ENCODE measurements at regions not wholly inside any gene's neighbourhood (a gene's known extent, or its start where the extent isn't known, plus 50 kb on each side); places are given as distances from the start of the nearest gene placed in this dataset.

GRCh38 chr4:56286763-56287162 lies 100.5 kb downstream of the AASDH start:
- ChIA-PET CTCF (interaction anchor here (0.7 kb wide), 2 partner anchors 21 to 34 kb away, joined by 3 read pairs; no protein-coding TSS in a partner anchor), POLR2A (no interaction called here)
- H3K9me3 Mint-ChIP-seq = no peaks in the 10 kb centered on the region
- H3K27me3 Mint-ChIP-seq = peaks cover 3% of the 10 kb centered on the region
- no peak for DNase-seq
- no peaks in the 10 kb centered on the region for H3K36me3 Mint-ChIP-seq (ENCODE audit: low read depth)
- no peak overlapping the region for H3K27ac Mint-ChIP-seq
- H3K4me1 Mint-ChIP-seq = peaks cover 10% of the 10 kb centered on the region
- H3K4me3 Mint-ChIP-seq = no peak overlapping the region

- POLR2A ChIA-PET = no interaction called here
- no peak for DNase-seq
- Mint-ChIP-seq H3K27ac (no peak overlapping the region), H3K27me3 (peaks cover 2% of the 10 kb centered on the region), H3K4me3 (no peak overlapping the region), H3K4me1 (no peaks in the 10 kb centered on the region), H3K9me3 (no peaks in the 10 kb centered on the region), H3K36me3 (ENCODE audit: low read depth) (no peaks in the 10 kb centered on the region)
- CTCF ChIA-PET = interaction anchor here (0.5 kb wide), 1 partner anchor 16 kb away, joined by 3 read pairs; no protein-coding TSS in a partner anchor
These were observed 103.9 kb downstream of the AASDH start for GRCh38 chr4:56283375-56283774.

GRCh38 chr4:56282004-56282403 lies 105.3 kb downstream of the AASDH start:
- H3K27me3 Mint-ChIP-seq = peaks cover 2% of the 10 kb centered on the region
- no peaks in the 10 kb centered on the region for H3K36me3 Mint-ChIP-seq (ENCODE audit: low read depth)
- no peak overlapping the region for H3K4me3 Mint-ChIP-seq
- H3K4me1 Mint-ChIP-seq = no peaks in the 10 kb centered on the region
- H3K27ac Mint-ChIP-seq = no peak overlapping the region
- ChIA-PET POLR2A (no interaction called here), CTCF (interaction anchor here (0.5 kb wide), 1 partner anchor 1192 kb away, joined by 4 read pairs; no protein-coding TSS in a partner anchor)
- DNase-seq = no peak
- no peaks in the 10 kb centered on the region for H3K9me3 Mint-ChIP-seq

GRCh38 chr4:56276547-56276946 lies 110.7 kb downstream of the AASDH start:
- DNase-seq = no peak
- no peak overlapping the region for H3K4me3 Mint-ChIP-seq
- H3K27ac Mint-ChIP-seq = no peak overlapping the region
- H3K36me3 Mint-ChIP-seq (ENCODE audit: low read depth) = no peaks in the 10 kb centered on the region
- no peaks in the 10 kb centered on the region for H3K9me3 Mint-ChIP-seq
- H3K27me3 Mint-ChIP-seq = peaks cover 18% of the 10 kb centered on the region
- ChIA-PET CTCF (no interaction called here), POLR2A (no interaction called here)
- H3K4me1 Mint-ChIP-seq = no peaks in the 10 kb centered on the region

- H3K4me3 Mint-ChIP-seq = no peak overlapping the region
- H3K27ac Mint-ChIP-seq = no peak overlapping the region
- no peaks in the 10 kb centered on the region for H3K36me3 Mint-ChIP-seq (ENCODE audit: low read depth)
- ChIA-PET CTCF (no interaction called here), POLR2A (no interaction called here)
- no peaks in the 10 kb centered on the region for H3K4me1 Mint-ChIP-seq
- peaks cover 17% of the 10 kb centered on the region for H3K27me3 Mint-ChIP-seq
- DNase-seq = no peak
- H3K9me3 Mint-ChIP-seq = no peaks in the 10 kb centered on the region
These were observed 113.9 kb downstream of the AASDH start for GRCh38 chr4:56273391-56273790.

GRCh38 chr4:56272927-56273326 lies 114.4 kb downstream of the AASDH start:
- H3K27me3 Mint-ChIP-seq = peaks cover 17% of the 10 kb centered on the region
- DNase-seq = no peak
- H3K27ac Mint-ChIP-seq = no peak overlapping the region
- no peaks in the 10 kb centered on the region for H3K9me3 Mint-ChIP-seq
- H3K4me3 Mint-ChIP-seq = no peak overlapping the region
- ChIA-PET POLR2A (no interaction called here), CTCF (no interaction called here)
- no peaks in the 10 kb centered on the region for H3K4me1 Mint-ChIP-seq
- H3K36me3 Mint-ChIP-seq (ENCODE audit: low read depth) = no peaks in the 10 kb centered on the region

- Mint-ChIP-seq H3K27me3 (peaks cover 17% of the 10 kb centered on the region), H3K36me3 (ENCODE audit: low read depth) (no peaks in the 10 kb centered on the region), H3K4me1 (no peaks in the 10 kb centered on the region), H3K9me3 (no peaks in the 10 kb centered on the region), H3K4me3 (no peak overlapping the region), H3K27ac (no peak overlapping the region)
- DNase-seq = no peak
- POLR2A ChIA-PET = no interaction called here
- CTCF ChIA-PET = no interaction called here
These were observed 115.3 kb downstream of the AASDH start for GRCh38 chr4:56272003-56272402.

- no peak overlapping the region for H3K27ac Mint-ChIP-seq
- POLR2A ChIA-PET = no interaction called here
- no peaks in the 10 kb centered on the region for H3K9me3 Mint-ChIP-seq
- no peaks in the 10 kb centered on the region for H3K4me1 Mint-ChIP-seq
- H3K36me3 Mint-ChIP-seq (ENCODE audit: low read depth) = no peaks in the 10 kb centered on the region
- H3K4me3 Mint-ChIP-seq = no peak overlapping the region
- H3K27me3 Mint-ChIP-seq = peaks cover 14% of the 10 kb centered on the region
- DNase-seq = no peak
- CTCF ChIA-PET = no interaction called here
These were observed 116.2 kb downstream of the AASDH start for GRCh38 chr4:56271131-56271530.

GRCh38 chr4:56267558-56267957 lies 119.7 kb downstream of the AASDH start:
- ChIA-PET POLR2A (no interaction called here), CTCF (no interaction called here)
- no peak for DNase-seq
- Mint-ChIP-seq H3K4me1 (no peaks in the 10 kb centered on the region), H3K9me3 (peaks cover 13% of the 10 kb centered on the region), H3K4me3 (no peak overlapping the region), H3K27ac (no peak overlapping the region), H3K27me3 (peaks cover 4% of the 10 kb centered on the region), H3K36me3 (ENCODE audit: low read depth) (peaks cover 5% of the 10 kb centered on the region)

- H3K9me3 Mint-ChIP-seq = peaks cover 13% of the 10 kb centered on the region
- DNase-seq = no peak
- no peak overlapping the region for H3K27ac Mint-ChIP-seq
- H3K4me3 Mint-ChIP-seq = no peak overlapping the region
- peaks cover 7% of the 10 kb centered on the region for H3K27me3 Mint-ChIP-seq
- ChIA-PET POLR2A (no interaction called here), CTCF (no interaction called here)
- peaks cover 5% of the 10 kb centered on the region for H3K36me3 Mint-ChIP-seq (ENCODE audit: low read depth)
- H3K4me1 Mint-ChIP-seq = peaks cover 11% of the 10 kb centered on the region
These were observed 122.4 kb downstream of the AASDH start for GRCh38 chr4:56264873-56265272.

GRCh38 chr4:56261027-56261426 lies 126.3 kb downstream of the AASDH start:
- Mint-ChIP-seq H3K4me3 (no peak overlapping the region), H3K9me3 (peaks cover 13% of the 10 kb centered on the region), H3K27me3 (peaks cover 11% of the 10 kb centered on the region), H3K27ac (no peak overlapping the region), H3K36me3 (ENCODE audit: low read depth) (peaks cover 5% of the 10 kb centered on the region), H3K4me1 (peaks cover 11% of the 10 kb centered on the region)
- CTCF ChIA-PET = no interaction called here
- DNase-seq = peak; percentile 52
- POLR2A ChIA-PET = no interaction called here

- no peak for DNase-seq
- ChIA-PET CTCF (no interaction called here), POLR2A (no interaction called here)
- H3K27me3 Mint-ChIP-seq = peaks cover 11% of the 10 kb centered on the region
- peaks cover 11% of the 10 kb centered on the region for H3K4me1 Mint-ChIP-seq
- H3K27ac Mint-ChIP-seq = no peak overlapping the region
- H3K36me3 Mint-ChIP-seq (ENCODE audit: low read depth) = peaks cover 5% of the 10 kb centered on the region
- H3K4me3 Mint-ChIP-seq = no peak overlapping the region
- H3K9me3 Mint-ChIP-seq = peaks cover 13% of the 10 kb centered on the region
These were observed 127.0 kb downstream of the AASDH start for GRCh38 chr4:56260320-56260719.

GRCh38 chr4:56259655-56260054 lies 127.6 kb downstream of the AASDH start:
- Mint-ChIP-seq H3K4me1 (peaks cover 11% of the 10 kb centered on the region), H3K27ac (no peak overlapping the region)
- POLR2A ChIA-PET = no interaction called here

GRCh38 chr4:56255820-56256219 lies 131.5 kb downstream of the AASDH start:
- Mint-ChIP-seq H3K27me3 (peaks cover 14% of the 10 kb centered on the region), H3K4me1 (peaks cover 2% of the 10 kb centered on the region), H3K36me3 (ENCODE audit: low read depth) (no peaks in the 10 kb centered on the region), H3K4me3 (no peak overlapping the region), H3K27ac (no peak overlapping the region), H3K9me3 (no peaks in the 10 kb centered on the region)
- POLR2A ChIA-PET = no interaction called here
- CTCF ChIA-PET = no interaction called here
- DNase-seq = no peak

More at GRCh38 chr4:56259655-56260054, 127.6 kb downstream of the AASDH start:
- CTCF ChIA-PET = no interaction called here
- Mint-ChIP-seq H3K4me3 (no peak overlapping the region), H3K36me3 (ENCODE audit: low read depth) (peaks cover 5% of the 10 kb centered on the region), H3K9me3 (peaks cover 13% of the 10 kb centered on the region), H3K27me3 (peaks cover 11% of the 10 kb centered on the region)
- DNase-seq = no peak

Measured in activated CD4-positive, alpha-beta memory T cell treated with anti-CD3 and anti-CD28 coated beads, Interleukin-2, amount 10 ng/mL, durations not matched to agents 7 days and 5 days (primary cell).